Inflammatory macrophage treated with lipopolysaccharide for 4 hours (primary cell): ENCODE measurements at regions not wholly inside any gene's neighbourhood (a gene's known extent, or its start where the extent isn't known, plus 50 kb on each side); places are given as distances from the start of the nearest gene placed in this dataset.
"Not testable (repeated sequence)": the region's sequence is repeated elsewhere in the genome, so short reads cannot be mapped to it uniquely, and the experiment has no call there.

Experiments
- DNase-seq: peaks from one replicate; pipeline ENCODE4 v3.0.0-alpha.2; 2020

DNA sequence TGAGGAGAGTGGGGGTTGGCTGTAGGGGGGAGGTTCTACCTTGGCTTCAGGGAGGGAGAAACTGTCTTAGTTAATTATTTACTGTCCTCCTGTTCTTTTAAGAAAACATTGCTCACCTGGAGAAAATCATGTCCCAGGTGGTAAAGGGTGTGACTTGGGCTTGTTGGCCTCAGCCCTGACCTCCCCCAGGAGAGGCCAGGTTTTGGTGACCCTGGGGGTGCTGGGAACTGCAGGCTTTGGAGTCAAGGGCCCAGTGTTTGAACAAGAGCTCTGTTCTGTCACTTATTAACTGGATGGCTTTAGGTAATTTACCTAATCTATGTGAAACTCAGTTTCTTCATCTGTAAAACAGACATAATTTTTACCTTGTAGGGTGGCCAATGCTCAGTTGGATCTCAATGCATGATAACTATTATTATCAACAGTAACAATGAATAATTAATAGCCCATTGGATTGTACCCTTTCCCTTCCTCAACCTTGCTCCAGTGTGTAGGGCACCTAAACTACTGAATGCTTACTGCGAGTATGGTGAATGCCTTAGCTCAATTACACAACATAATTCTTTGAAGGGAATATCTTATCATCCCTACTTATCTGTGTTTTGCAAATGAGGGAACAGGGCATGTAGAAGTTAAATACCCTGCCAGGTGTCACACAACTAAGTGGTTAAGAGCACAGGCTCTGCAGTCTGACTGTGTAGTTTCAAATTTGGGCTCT is 959.4 kb upstream of the DEFB115 start:
- DNase-seq: not testable (repeated sequence)

DNA sequence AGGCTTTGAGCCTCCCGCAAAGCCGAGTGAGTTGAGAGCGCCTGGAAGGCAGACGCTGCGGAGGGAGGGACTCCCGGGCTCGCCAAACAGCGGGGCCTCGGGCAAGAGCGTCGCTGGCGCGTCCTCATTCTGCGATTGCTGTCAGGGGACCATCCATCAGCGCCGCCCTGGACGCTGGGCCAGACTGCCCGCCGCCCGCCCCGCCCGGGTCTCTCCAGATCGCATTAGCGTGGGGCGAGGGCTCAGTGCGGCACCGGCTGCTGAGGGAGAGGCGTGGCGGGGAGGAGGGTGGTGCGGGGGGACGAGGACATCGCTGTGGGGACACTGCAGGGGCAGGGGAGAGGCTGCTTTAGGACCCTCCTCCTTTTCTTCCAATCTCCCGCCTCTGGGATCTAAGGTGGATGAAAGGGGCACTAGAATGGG is 957.2 kb upstream of the DEFB115 start:
- DNase-seq: not testable (repeated sequence)

DNA sequence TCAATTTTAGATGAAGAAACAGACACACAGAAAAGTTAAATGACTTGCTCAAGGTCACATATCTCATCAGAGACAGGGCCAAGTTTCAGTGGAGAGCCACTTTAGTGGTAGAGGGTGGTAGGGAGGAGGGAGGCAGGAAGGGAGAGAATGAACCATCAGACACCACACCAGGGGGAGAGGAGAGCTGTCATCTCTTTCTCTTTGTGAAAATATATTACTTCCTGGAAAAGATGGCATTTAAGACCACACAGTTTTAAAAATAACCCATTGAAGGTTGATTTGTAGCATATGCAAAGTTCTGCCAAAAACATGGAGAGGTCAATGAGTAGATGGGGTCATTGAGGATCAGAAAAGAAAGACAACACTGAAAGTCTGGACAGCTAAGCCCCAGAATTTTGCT is 954.7 kb upstream of the DEFB115 start:
- DNase-seq: not testable (repeated sequence)

DNA sequence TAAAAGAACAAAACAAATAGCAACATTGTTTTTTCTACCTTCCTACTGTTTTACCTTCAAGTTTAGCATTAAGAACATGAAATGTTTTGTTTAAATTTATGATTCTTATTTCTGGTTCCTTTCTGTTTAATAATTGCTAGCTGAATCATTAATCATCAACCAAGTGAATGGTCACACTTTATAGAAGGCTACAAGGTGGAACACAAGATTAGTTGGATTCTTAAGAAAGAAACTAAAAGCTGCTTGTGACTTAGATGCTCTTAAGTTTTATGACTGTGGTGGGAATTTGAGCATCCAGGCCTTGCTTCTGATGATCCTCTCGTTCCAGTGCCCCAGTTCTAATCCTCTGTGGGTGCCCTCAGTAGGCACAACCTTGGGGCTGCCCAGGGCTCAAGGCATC is 947.5 kb upstream of the DEFB115 start:
- DNase-seq: not testable (repeated sequence)

DNA sequence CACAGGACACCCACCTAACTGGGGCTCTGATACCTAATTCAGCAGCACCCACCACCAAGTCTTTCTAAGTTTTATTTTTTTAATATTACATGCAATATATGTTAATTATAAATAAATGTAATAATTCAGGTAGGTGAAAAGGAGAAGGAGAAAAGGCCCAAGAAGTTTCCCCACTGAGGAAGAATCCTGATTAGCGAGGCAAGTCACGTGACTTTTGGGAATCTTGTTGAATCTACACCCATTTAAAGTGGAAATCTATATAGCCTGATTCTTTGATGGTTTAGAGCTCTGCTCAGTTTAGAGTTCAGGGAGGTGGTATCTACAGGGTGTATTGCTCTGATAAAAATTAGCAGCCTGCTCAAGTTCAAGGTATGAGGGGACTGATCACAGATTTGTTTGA is 947.1 kb upstream of the DEFB115 start:
- DNase-seq: not testable (repeated sequence)

DNA sequence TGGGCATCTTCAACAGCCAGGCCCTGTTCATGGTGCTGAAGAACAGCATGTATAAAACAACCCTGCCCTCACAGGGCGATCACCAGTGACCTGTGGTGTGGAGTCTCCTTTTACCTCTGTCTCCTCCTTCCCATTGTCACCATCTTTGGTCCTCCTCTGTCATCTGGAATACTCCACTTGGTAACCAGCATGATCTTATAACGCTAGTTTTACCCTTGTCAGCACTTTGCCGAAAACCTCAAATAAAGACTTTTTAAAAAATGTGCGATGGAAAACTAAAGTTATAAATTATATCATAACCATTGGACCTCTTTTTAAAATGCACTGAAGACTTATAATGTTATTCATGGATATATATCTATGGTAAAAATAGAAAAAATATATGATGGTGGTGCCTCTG is 945.2 kb upstream of the DEFB115 start:
- DNase-seq: not testable (repeated sequence)

DNA sequence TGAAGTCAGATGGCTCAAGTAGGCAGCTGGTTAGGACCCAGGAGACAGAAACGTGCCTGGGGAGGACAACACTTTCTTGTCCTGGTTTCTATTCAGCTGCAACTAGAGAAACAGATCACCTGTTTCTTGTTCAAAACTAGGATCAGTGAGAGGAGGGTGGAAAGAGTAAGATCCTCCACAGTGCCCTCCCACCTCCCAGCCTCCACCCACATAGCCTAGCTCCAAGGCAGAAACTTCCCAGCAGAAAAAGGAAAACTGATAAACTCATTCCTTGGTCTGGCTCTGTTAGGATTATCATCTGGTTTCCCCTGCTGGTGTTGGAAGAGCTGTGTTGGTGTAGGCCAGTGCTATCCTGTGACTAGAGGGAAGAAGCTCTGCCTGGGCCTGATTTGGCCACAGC is 943.8 kb upstream of the DEFB115 start:
- DNase-seq: not testable (repeated sequence)

DNA sequence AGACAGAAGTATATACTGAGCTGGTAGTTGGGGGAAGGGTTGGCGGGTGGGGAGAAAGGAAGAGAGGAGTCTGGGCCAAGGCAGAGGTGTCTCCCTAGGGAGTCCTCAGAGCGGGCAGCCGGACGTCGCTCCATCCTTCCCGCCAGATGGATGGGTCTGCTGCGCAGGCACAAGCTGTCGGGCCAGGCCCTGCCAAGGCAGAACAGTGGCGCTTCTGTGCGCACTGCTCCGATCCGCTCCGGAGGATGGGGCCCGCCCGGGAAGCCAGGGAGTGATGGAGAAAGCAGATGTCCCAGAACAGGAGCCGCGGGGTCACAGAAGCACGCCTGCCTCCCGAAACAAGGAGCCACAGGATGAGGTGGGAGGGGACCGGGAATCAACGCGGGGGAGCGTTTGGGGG is 941.4 kb upstream of the DEFB115 start:
- not testable (repeated sequence) for DNase-seq

DNA sequence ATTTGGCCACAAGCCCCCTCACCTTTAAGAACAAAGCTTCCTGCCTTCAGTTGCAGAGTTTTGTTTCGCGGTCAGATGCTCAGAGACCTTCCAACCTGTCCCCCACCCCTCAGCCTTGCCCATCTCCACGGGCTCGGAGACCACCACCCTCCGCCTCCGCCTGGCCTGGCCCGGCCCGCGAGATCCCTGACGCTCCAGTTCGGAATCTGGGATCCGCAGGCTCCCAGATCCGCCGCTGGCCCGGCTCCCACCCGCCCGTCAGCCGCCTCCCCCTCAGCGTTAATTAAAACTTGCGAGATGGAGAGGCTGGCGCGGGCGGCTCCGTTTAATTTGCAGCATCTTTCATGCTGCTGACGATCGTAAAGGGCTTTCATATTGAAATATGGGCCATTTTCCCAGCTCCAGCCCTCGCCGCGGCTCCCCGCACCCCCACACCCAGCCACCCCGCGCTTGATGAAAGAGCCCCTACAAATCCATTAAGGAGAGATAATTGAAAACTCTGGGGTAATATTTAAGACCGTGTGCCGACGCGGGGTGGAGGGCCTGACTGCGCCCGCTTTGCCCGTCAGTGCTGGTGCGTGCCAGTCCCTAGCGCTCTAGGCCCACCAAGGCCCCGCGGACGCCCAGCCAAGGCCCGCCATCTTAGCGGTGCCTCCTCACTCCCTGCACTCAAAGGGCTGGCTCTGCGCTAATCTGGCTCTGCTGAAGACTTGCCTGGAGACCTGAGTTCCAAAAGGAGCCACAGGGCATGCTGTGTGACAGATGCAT is 940.7 kb upstream of the DEFB115 start:
- DNase-seq: not testable (repeated sequence)

DNA sequence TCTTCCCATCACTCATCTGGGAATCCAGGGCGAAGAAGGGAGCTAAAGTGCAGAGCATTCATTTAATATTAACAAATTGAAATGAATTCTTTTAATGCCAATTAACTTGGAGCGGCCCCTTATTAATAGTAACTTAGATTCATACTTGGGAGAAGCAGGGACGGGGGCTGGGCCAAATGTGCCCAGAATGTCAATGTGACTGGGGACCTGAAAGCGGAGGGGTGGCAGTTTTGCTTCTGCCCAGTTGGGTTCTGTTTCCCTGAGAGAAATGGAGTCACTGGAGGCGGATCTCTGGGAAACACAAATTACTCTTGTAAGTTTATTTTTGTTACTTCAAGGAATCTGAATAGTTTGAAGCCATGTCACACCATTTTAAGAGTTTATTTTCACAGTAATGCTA is 923.7 kb upstream of the DEFB115 start:
- DNase-seq: not testable (repeated sequence)

DNA sequence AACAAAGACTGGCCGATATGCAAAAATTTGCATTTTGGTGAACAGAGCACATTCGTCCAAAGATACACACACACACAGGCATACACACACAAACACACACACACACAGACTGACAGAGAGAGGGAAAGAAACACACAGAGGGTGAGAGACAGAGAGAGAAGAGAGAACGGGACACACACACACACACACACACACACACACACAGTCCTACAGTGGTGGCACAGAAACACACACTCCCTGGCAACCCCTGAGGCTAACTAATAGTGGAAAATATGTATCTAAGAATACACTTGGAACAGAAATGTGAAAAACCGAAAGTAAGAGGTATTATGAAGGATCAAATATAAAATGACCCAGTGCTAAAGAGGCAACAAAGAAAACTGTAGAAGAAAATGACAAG is 919.9 kb upstream of the DEFB115 start:
- not testable (repeated sequence) for DNase-seq

DNA sequence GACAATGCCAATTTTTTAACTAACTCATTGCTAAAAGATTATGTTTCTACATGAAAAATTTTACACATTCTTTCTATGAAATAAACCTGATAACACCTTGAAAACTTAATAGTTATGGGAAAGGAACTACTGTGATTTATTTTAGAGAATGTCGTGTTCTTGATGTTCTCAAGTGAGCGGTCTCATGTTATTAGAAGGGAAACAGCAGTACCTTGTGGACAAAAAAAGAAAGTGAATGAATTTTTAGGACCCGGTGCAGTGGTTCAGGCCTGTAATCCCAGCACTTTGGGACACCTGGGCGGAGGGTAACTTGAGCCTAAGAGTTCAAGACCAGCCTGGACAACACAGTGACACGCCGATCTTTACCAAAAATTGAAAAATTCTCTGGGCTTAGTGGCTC is 908.5 kb upstream of the DEFB115 start:
- DNase-seq: not testable (repeated sequence)

DNA sequence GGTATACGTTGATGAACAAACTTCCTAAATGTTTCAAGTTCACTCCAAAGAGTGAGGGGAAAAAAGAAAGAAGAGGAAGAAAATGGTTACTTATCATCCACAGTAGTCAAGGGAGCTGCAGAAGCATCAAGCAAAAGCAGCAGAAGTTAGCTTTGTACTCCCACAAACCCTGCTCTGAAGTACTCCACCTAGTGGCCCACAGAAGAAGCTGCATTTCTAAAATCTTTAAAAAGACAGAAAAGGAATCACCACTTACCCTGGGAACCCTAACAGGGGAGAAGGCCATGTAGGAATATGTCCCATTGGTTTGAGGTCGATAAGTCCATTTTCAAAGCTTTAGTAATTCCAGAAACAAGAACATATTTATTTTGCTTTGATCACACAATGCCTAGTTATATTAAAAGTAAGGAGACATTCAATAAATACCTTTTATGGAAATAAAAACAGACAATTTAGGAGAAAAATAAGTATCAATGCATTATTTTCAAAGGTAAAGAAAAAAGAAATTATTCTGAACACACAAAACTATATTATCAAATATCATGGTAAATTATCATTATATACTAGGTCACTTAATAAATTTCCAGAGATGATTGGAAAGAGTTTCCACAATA is 900.5 kb upstream of the DEFB115 start:
- DNase-seq: not testable (repeated sequence)

DNA sequence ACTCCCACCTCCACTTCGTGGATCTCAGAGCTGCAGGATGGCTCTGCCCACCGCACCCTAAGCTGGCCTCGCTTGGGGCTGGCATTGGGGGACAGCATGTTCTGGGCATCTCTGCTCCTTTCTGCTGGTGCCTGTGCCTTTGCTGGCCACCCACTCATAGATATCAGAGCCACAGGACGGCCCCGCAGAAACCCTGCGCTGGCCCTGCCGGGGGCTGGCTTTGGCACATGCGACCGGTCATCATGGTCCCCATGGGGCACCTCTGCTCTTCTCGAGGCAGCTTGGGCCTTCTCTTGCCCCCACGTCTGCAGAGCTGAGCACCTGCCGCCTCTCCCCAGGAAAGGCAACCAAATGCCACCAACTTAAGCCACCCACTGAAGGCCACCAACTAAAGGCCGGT is 895.7 kb upstream of the DEFB115 start:
- not testable (repeated sequence) for DNase-seq

DNA sequence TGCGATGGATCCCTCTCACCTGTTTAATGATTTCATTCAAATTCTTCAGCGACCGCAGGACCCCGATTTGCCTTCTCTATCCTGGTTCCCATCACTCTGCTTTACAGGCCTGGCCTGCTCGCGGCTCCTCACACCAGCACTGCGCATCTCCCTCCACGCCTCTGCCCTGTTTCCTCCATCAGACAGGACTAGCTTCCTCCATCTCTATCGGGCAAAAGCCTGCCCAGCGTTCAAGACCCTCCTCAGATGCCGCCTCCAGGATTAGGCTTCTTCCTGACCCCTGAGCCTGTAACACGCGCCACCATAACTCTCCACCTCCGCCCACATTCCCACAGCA is 881.1 kb upstream of the DEFB115 start:
- not testable (repeated sequence) for DNase-seq

DNA sequence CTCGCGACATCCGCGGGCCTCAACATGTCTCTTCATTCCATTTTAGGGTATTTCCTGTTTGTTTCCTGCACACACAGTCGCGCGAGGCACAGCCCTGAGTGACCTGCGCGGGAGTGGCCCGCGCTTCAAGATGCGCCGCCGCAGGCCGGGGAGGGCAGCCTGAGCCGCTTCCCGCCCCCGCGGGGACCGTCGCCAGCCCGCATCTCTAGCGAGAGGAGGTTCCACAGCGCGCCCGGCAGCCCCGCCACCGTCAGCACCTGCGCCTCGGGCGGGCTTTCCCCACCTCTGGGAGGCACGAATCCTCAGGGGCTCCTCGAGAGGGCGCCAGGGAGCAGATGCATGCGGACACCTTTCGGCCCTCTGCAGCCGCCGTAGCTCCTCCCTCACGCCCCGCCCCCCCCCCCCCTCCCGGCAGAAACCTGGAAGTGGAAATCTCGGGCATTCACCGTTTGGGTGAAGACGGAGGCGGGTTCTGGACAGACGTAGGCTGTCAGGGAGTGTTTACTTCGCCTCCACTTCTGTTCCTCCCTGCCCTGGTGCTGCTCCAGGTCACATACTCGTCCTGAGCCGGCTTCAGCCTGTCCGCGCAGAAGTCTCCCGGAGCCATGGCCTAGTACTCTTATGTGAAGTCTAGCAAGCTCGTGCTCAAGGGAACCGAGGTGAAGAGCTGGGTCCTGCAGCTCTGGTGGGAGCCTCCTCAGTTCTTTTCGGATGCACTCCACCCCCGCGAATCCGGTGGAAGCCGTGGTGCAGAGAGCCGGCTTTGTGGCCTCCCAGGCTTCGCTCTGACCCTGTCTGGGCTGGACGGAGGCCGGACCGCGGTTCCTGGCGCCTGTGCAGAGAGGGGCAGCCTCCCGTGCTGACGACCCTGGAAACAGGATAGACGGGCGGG is 880.5 kb upstream of the DEFB115 start:
- peak; percentile 75 for DNase-seq

DNA sequence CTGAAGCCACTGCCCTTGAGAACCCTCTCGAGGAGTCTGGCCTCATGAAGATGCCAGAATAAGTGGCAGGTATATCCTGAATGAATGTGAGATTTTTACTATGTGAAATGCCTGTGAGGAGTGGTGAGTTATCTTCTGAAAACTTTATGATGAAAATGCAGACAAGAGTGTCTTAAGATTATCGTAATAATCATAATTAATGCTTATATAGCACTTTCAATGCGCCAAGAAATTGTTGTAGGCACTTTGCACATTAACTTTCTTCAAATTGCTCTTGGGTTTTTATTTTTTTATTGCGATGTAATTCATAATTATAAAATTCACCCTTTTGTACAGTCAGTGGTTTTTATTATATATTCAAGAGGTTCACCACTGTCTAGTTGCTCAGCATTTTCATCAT is 879.1 kb upstream of the DEFB115 start:
- not testable (repeated sequence) for DNase-seq

DNA sequence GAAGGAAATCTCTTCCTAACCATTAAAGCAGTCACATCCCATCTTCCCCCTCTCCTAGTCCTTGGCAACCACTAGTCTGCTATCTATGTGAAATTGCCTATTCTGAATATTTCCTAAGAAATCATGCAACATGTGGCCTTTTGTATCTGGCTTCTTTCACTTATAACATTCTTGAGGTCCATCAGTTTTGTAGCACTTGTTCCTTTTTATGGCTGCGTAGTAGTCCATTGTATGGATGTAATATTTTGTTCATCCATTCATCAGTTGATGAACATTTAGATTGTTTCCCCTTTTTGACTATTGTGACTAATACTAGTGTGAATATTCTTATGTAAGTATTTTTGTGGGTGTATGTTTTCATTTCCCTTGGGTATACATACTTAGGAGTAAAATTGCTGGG is 878.7 kb upstream of the DEFB115 start:
- DNase-seq: peak; percentile 23

DNA sequence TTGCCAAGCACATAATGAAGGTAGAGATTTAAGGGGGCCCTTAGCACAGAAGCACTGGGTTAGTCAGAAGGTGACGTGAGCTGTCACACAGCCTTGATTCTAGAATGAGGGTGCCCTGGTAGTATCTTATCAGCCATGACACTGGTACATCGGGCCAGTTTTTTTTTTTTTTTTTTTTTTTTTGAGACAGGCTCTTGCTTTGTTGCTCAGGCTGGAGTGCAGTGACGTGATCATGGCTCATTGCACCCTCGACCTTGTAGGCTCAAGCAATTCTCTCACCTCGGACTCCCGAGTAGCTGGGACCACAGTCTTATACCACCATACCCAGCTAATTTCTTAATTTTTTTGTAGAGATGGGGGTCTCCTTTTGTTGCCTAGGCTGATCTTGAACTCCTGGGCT is 872.6 kb upstream of the DEFB115 start:
- DNase-seq: not testable (repeated sequence)

DNA sequence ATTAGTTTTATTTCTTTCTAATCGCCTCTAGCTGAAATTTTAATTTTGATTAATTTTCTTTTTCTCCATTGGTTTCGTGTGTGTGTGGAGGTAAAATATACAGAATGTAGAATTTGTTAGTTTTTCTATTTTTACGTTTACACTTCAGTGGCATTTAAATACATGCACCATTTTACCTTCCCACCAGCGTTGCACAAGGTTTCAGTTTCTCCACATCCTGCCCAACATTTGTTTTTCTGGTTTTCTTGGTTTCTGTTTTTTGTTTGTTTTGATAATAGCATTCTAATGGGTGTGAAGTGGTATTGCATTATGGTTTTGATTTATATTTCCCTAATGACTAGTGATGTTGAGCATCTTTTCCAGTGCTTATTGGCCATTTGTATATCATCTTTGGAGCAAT is 871.4 kb upstream of the DEFB115 start:
- not testable (repeated sequence) for DNase-seq

DNA sequence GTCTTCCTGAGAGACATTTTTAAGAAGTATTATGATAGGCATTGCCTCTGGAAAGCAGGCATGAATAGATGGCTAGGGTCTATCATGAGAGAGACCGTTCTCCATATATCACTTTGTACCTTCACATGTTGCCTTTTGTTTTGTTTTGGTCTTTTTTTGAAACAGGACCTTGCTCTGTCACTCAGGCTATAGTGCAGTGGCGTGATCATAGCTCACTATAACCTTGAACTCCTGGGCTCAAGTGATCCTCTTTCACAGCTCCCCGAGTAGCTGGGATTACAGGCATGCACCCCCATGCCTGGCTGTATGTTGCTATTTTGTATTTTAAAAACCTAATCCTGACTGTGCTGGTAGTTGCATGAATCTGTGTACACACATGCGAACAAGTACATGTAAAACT is 869.6 kb upstream of the DEFB115 start:
- not testable (repeated sequence) for DNase-seq

DNA sequence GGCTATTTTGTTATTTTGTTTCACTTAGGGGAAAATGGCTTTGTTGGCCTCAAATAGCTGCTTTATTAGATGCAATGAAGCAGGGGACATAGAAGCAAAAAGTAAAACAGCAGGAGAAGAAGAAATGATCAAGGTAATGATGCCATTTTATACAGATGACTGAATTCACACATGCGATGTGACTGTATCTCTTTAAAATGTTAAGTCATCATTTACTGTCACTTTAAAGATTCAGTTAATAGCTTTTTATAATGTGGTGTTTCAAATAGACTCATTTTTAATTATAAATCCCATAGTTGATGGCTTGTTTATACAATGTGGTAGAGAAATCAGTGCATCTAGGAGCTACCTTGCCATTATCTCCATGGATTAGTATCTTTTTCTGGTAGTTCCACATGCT is 863.9 kb upstream of the DEFB115 start:
- DNase-seq: not testable (repeated sequence)

DNA sequence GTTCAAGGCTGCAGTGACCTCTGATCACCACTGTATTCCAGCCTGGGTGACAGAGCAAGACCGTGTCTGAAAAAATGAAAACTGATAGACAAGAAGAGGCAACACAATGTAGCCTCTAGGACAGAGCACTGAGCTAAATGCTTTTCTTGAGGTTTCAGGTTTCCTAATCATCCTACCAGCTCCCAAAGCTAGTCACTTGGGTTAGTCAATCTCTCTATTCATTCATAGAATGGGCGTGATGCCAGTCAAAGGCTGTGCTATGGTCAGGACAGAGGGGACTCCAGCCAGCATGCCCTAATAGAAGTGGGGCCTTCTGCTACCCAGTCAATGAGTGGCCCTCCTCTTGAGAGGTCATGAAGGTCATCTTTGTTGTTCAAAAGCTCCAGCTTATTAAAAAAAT is 860.4 kb upstream of the DEFB115 start:
- DNase-seq: not testable (repeated sequence)
